HCT116 (cell line): ENCODE measurements at regions not wholly inside any gene's neighbourhood (a gene's known extent, or its start where the extent isn't known, plus 50 kb on each side); places are given as distances from the start of the nearest gene placed in this dataset.
A peak's percentile ranks its signal among the peaks of the same experiment; 100 is the strongest.

Experiments
- ATF3 ChIP-seq: IDR thresholded peaks from 2 replicates; pipeline ENCODE4 v1.6.1; 2012
- CTCF ChIP-seq, 3 experiments: fragments of 200-600 bp in 1 of 3; sonication (generic) in 1 of 3; IDR thresholded peaks in 2 of 3; conservative IDR thresholded peaks in 1 of 3; 2 replicates each; pipeline ENCODE4 v1.5.1; 2012 to 2017; ENCODE audit warnings: low read depth in 2 of 3, low read length in 2 of 3, antibody characterized with exemption in 1 of 3, borderline replicate concordance in 1 of 3, control low read depth in 1 of 3, mild to moderate bottlenecking in 1 of 3, mixed read lengths in 1 of 3, mixed run types in 1 of 3, moderate library complexity in 1 of 3; ENCODE audit not compliant: insufficient read depth in 1 of 3
- POLR2A ChIP-seq: IDR thresholded peaks from 2 replicates; pipeline ENCODE4 v1.7.0; 2011; ENCODE audit warnings: borderline replicate concordance; ENCODE audit not compliant: insufficient read depth, insufficient read length; ENCODE audit errors: extremely low read depth
- POLR2AphosphoS5 ChIP-seq: IDR thresholded peaks from 2 replicates; pipeline ENCODE4 v1.6.1; 2011; ENCODE audit warnings: mild to moderate bottlenecking, low read depth, low read length, moderate library complexity
- TCF7L2 ChIP-seq: IDR thresholded peaks from 2 replicates; pipeline ENCODE4 v1.7.0; 2011; ENCODE audit warnings: borderline replicate concordance, inconsistent platforms; ENCODE audit not compliant: insufficient read depth, insufficient read length; ENCODE audit errors: extremely low read depth

- no peak for TF ChIP-seq POLR2AphosphoS5
- peak; percentile 16 to 34 (median 20); a peak in 2 of 6 replicates for TF ChIP-seq CTCF (IDR thresholded peaks at IDR 0.05 in 2 of 3, conservative IDR thresholded peaks at IDR 0.05 in 1 of 3; ENCODE audit: borderline replicate concordance in 1 of 3, insufficient read depth in 1 of 3, low read depth in 2 of 3, low read length in 2 of 3)
- no peak for TF ChIP-seq ATF3
- no peak for TF ChIP-seq TCF7L2
- TF ChIP-seq POLR2A = no peak
These were observed 455.3 kb upstream of the ATP2B1 start for GRCh38 chr12:90163975-90164374.
